Endodermal cell (in vitro differentiated cells): ENCODE measurements at regions not wholly inside any gene's neighbourhood (a gene's known extent, or its start where the extent isn't known, plus 50 kb on each side); places are given as distances from the start of the nearest gene placed in this dataset.
A peak's percentile ranks its signal among the peaks of the same experiment; 100 is the strongest.

Source experiments
- DNase-seq: peaks from one replicate; pipeline ENCODE4 v3.0.0-alpha.2; 2017
- H3K27ac ChIP-seq: 2 replicates; pipeline ENCODE4 v1.5.1; 2013; ENCODE audit warnings: mild to moderate bottlenecking, low read depth, low read length, moderate library complexity
- H3K27me3 ChIP-seq: 2 replicates; pipeline ENCODE4 v1.6.1; 2013; ENCODE audit warnings: mild to moderate bottlenecking, low read length, moderate library complexity; ENCODE audit not compliant: insufficient read depth, control insufficient read depth, poor library complexity, severe bottlenecking
- H3K36me3 ChIP-seq: 2 replicates; pipeline ENCODE4 v1.7.0; 2013; ENCODE audit warnings: mild to moderate bottlenecking, low read length, moderate library complexity; ENCODE audit not compliant: control insufficient read depth, insufficient read depth
- H3K4me1 ChIP-seq: one replicate; pipeline ENCODE4 v1.7.0; 2013; ENCODE audit warnings: low read length; ENCODE audit not compliant: control insufficient read depth, insufficient read depth
- H3K4me3 ChIP-seq: 2 replicates; pipeline ENCODE4 v1.5.1; 2013; ENCODE audit warnings: mild to moderate bottlenecking, low read length, moderate library complexity
- H3K9ac ChIP-seq: 2 replicates; pipeline ENCODE4 v1.6.1; 2013; ENCODE audit warnings: mild to moderate bottlenecking, low read length, moderate library complexity; ENCODE audit not compliant: poor library complexity, severe bottlenecking; ENCODE audit errors: extremely low read depth
- H3K9me3 ChIP-seq: 2 replicates; pipeline ENCODE4 v1.6.1; 2013; ENCODE audit warnings: mild to moderate bottlenecking, low read length, moderate library complexity; ENCODE audit not compliant: control insufficient read depth
- H3K27ac Mint-ChIP-seq: 2 replicates; pipeline ENCODE4 v1.8.0; 2020; ENCODE audit warnings: mixed read lengths
- H3K27me3 Mint-ChIP-seq: 2 replicates; pipeline ENCODE4 v1.8.0; 2021; ENCODE audit warnings: mild to moderate bottlenecking, mixed read lengths; ENCODE audit not compliant: insufficient read depth
- H3K36me3 Mint-ChIP-seq: 2 replicates; pipeline ENCODE4 v1.8.0; 2020; ENCODE audit warnings: low read depth, mixed read lengths
- H3K4me1 Mint-ChIP-seq: 2 replicates; pipeline ENCODE4 v1.8.0; 2020; ENCODE audit warnings: mixed read lengths
- H3K4me3 Mint-ChIP-seq: 2 replicates; pipeline ENCODE4 v1.8.0; 2020; ENCODE audit warnings: mild to moderate bottlenecking, moderate library complexity, mixed read lengths
- H3K9me3 Mint-ChIP-seq: 2 replicates; pipeline ENCODE4 v1.8.0; 2020; ENCODE audit warnings: mild to moderate bottlenecking, mixed read lengths
- CTCF ChIP-seq: fragments of 200-600 bp; sonication (generic); conservative IDR thresholded peaks from 2 replicates; pipeline ENCODE4 v1.5.0; 2021; ENCODE audit warnings: antibody characterized with exemption, mild to moderate bottlenecking
- WGBS, 2 experiments: methylation state at CpG; one replicate each; pipeline versions ENCODE4 v1.1.5 to v1.1.7; 2013; ENCODE audit warnings: missing lambda C conversion rate in 2 of 2, mixed read lengths in 1 of 2; ENCODE audit not compliant: insufficient coverage in 1 of 2, insufficient read length in 1 of 2; 5-methylcytosine and 5-hydroxymethylcytosine counted together

- Histone ChIP-seq H3K27ac (no peak overlapping the region), H3K4me1 (peaks cover 9% of the 10 kb centered on the region), H3K9me3 (peaks cover 12% of the 10 kb centered on the region), H3K36me3 (no peaks in the 10 kb centered on the region), H3K4me3 (no peak overlapping the region), H3K27me3 (no peaks in the 10 kb centered on the region), H3K9ac (no peak overlapping the region)
- Mint-ChIP-seq H3K4me3 (no peak overlapping the region), H3K36me3 (peaks cover 8% of the 10 kb centered on the region), H3K27ac (no peak overlapping the region), H3K4me1 (peaks cover 56% of the 10 kb centered on the region), H3K9me3 (peaks cover 3% of the 10 kb centered on the region), H3K27me3 (no peaks in the 10 kb centered on the region)
- DNase-seq, result no peak
- 88 to 100% methylated on average over 1 of the region's 1 CpG for WGBS, 2 experiments
- no peak for TF ChIP-seq CTCF
Measured at GRCh38 chr7:20083781-20084180, 133.4 kb downstream of the MACC1 start.

GRCh38 chr7:20079080-20079479 lies 138.1 kb downstream of the MACC1 start:
- peaks cover 8% of the 10 kb centered on the region for H3K4me1 ChIP-seq
- no peak for TF ChIP-seq CTCF
- H3K36me3 ChIP-seq, result no peaks in the 10 kb centered on the region
- H3K4me3 ChIP-seq, result no peak overlapping the region
- no peak overlapping the region for H3K27ac Mint-ChIP-seq
- no peak overlapping the region for H3K27ac ChIP-seq
- no peaks in the 10 kb centered on the region for H3K27me3 Mint-ChIP-seq
- H3K9ac ChIP-seq, result no peak overlapping the region
- H3K9me3 Mint-ChIP-seq, result peaks cover 3% of the 10 kb centered on the region
- H3K4me1 Mint-ChIP-seq, result peaks cover 46% of the 10 kb centered on the region
- no peaks in the 10 kb centered on the region for H3K27me3 ChIP-seq
- no peaks in the 10 kb centered on the region for H3K9me3 ChIP-seq
- DNase-seq, result no peak
- no peak overlapping the region for H3K4me3 Mint-ChIP-seq
- H3K36me3 Mint-ChIP-seq, result peaks cover 5% of the 10 kb centered on the region

GRCh38 chr7:20076835-20077234 lies 140.3 kb downstream of the MACC1 start:
- DNase-seq, result no peak
- Mint-ChIP-seq H3K27me3 (no peaks in the 10 kb centered on the region), H3K27ac (peak overlapping the region; percentile 21), H3K36me3 (peaks cover 16% of the 10 kb centered on the region), H3K4me3 (no peak overlapping the region), H3K9me3 (peaks cover 17% of the 10 kb centered on the region), H3K4me1 (peaks cover 27% of the 10 kb centered on the region)
- Histone ChIP-seq H3K27ac (no peak overlapping the region), H3K4me1 (peaks cover 4% of the 10 kb centered on the region), H3K4me3 (no peak overlapping the region), H3K36me3 (no peaks in the 10 kb centered on the region), H3K27me3 (no peaks in the 10 kb centered on the region), H3K9me3 (no peaks in the 10 kb centered on the region), H3K9ac (no peak overlapping the region)
- no peak for TF ChIP-seq CTCF
- 80 to 100% methylated on average over 1 to 2 of the region's 2 CpGs for WGBS, 2 experiments
